ENCODE measurements at regions not wholly inside any gene's neighbourhood (a gene's known extent, or its start where the extent isn't known, plus 50 kb on each side); places are given as distances from the start of the nearest gene placed in this dataset.
"Not testable (repeated sequence)": the region's sequence is repeated elsewhere in the genome, so short reads cannot be mapped to it uniquely, and the experiment has no call there.

- DNase-seq (ENCODE audit: low read depth in 2 of 3, low spot score in 2 of 3): no peak
These were observed 251.2 kb upstream of the RHOBTB1 start for GRCh38 chr10:61195211-61195610.

- not testable (repeated sequence) for DNase-seq (ENCODE audit: low read depth in 2 of 3, low spot score in 2 of 3)
These were observed 248.6 kb upstream of the RHOBTB1 start for GRCh38 chr10:61192589-61192988.

- no peak for DNase-seq (ENCODE audit: low read depth in 2 of 3, low spot score in 2 of 3)
These were observed 248.1 kb upstream of the RHOBTB1 start for GRCh38 chr10:61192042-61192441.

- no peak for DNase-seq (ENCODE audit: low read depth in 2 of 3, low spot score in 2 of 3)
These were observed 245.9 kb upstream of the RHOBTB1 start for GRCh38 chr10:61189912-61190311.

- DNase-seq (ENCODE audit: low read depth in 2 of 3, low spot score in 2 of 3): no peak
These were observed 244.7 kb upstream of the RHOBTB1 start for GRCh38 chr10:61188691-61189090.

GRCh38 chr10:61188101-61188500, 244.1 kb upstream of the RHOBTB1 start:
- DNase-seq (ENCODE audit: low read depth in 2 of 3, low spot score in 2 of 3): no peak

- DNase-seq (ENCODE audit: low read depth in 2 of 3, low spot score in 2 of 3): no peak
These were observed 243.6 kb upstream of the RHOBTB1 start for GRCh38 chr10:61187601-61188000.

GRCh38 chr10:61186408-61186807, 242.4 kb upstream of the RHOBTB1 start:
- no peak for DNase-seq (ENCODE audit: low read depth in 2 of 3, low spot score in 2 of 3)

- DNase-seq (ENCODE audit: low read depth in 2 of 3, low spot score in 2 of 3): no peak
These were observed 240.4 kb upstream of the RHOBTB1 start for GRCh38 chr10:61184429-61184828.

GRCh38 chr10:61183967-61184366, 240.0 kb upstream of the RHOBTB1 start:
- no peak for DNase-seq (ENCODE audit: low read depth in 2 of 3, low spot score in 2 of 3)

GRCh38 chr10:61181832-61182231, 237.8 kb upstream of the RHOBTB1 start:
- DNase-seq (ENCODE audit: low read depth in 2 of 3, low spot score in 2 of 3): no peak

GRCh38 chr10:61179771-61180170, 235.8 kb upstream of the RHOBTB1 start:
- DNase-seq (ENCODE audit: low read depth in 2 of 3, low spot score in 2 of 3): no peak

- DNase-seq (ENCODE audit: low read depth in 2 of 3, low spot score in 2 of 3): no peak
These were observed 232.4 kb upstream of the RHOBTB1 start for GRCh38 chr10:61176424-61176823.

- DNase-seq (ENCODE audit: low read depth in 2 of 3, low spot score in 2 of 3): no peak
These were observed 231.3 kb upstream of the RHOBTB1 start for GRCh38 chr10:61175316-61175715.

- DNase-seq (ENCODE audit: low read depth in 2 of 3, low spot score in 2 of 3): no peak
These were observed 229.5 kb upstream of the RHOBTB1 start for GRCh38 chr10:61173450-61173849.

- no peak for DNase-seq (ENCODE audit: low read depth in 2 of 3, low spot score in 2 of 3)
These were observed 228.4 kb upstream of the RHOBTB1 start for GRCh38 chr10:61172182-61172926.

GRCh38 chr10:61170594-61170993, 226.6 kb upstream of the RHOBTB1 start:
- DNase-seq (ENCODE audit: low read depth in 2 of 3, low spot score in 2 of 3): no peak

GRCh38 chr10:61169294-61169693, 225.3 kb upstream of the RHOBTB1 start:
- DNase-seq (ENCODE audit: low read depth in 2 of 3, low spot score in 2 of 3): no peak

GRCh38 chr10:61166489-61166888, 222.5 kb upstream of the RHOBTB1 start:
- DNase-seq (ENCODE audit: low read depth in 2 of 3, low spot score in 2 of 3): no peak

GRCh38 chr10:61166065-61166464, 222.1 kb upstream of the RHOBTB1 start:
- DNase-seq (ENCODE audit: low read depth in 2 of 3, low spot score in 2 of 3): no peak

GRCh38 chr10:61164458-61165160, 220.6 kb upstream of the RHOBTB1 start:
- no peak for DNase-seq (ENCODE audit: low read depth in 2 of 3, low spot score in 2 of 3)

GRCh38 chr10:61163403-61163802, 219.4 kb upstream of the RHOBTB1 start:
- no peak for DNase-seq (ENCODE audit: low read depth in 2 of 3, low spot score in 2 of 3)

All from hematopoietic multipotent progenitor cell (in vitro differentiated cells).